ENCODE measurements at regions not wholly inside any gene's neighbourhood (a gene's known extent, or its start where the extent isn't known, plus 50 kb on each side); places are given as distances from the start of the nearest gene placed in this dataset.
A peak's percentile ranks its signal among the peaks of the same experiment; 100 is the strongest.

- no peak for DNase-seq (ENCODE audit: extremely low read depth in 1 of 11, low read depth in 9 of 11, low spot score in 4 of 11)
These were observed 51.9 kb upstream of the DBX2 start for GRCh38 chr12:45102818-45103217.

- no peak for DNase-seq (ENCODE audit: extremely low read depth in 1 of 11, low read depth in 9 of 11, low spot score in 4 of 11)
These were observed 55.1 kb upstream of the DBX2 start for GRCh38 chr12:45105996-45106395.

- no peak for DNase-seq (ENCODE audit: extremely low read depth in 1 of 11, low read depth in 9 of 11, low spot score in 4 of 11)
These were observed 61.4 kb upstream of the DBX2 start for GRCh38 chr12:45112306-45112705.

- DNase-seq (ENCODE audit: extremely low read depth in 1 of 11, low read depth in 9 of 11, low spot score in 4 of 11) = no peak
These were observed 70.3 kb upstream of the DBX2 start for GRCh38 chr12:45121224-45121623.

GRCh38 chr12:45122768-45123380, 72.0 kb upstream of the DBX2 start:
- DNase-seq (ENCODE audit: extremely low read depth in 1 of 11, low read depth in 9 of 11, low spot score in 4 of 11) = peak in 8 of 11 donors; percentile 7 to 25 (median 10)

GRCh38 chr12:45124485-45125155, 73.7 kb upstream of the DBX2 start:
- no peak for DNase-seq (ENCODE audit: extremely low read depth in 1 of 11, low read depth in 9 of 11, low spot score in 4 of 11)

- no peak for DNase-seq (ENCODE audit: extremely low read depth in 1 of 11, low read depth in 9 of 11, low spot score in 4 of 11)
These were observed 75.1 kb upstream of the DBX2 start for GRCh38 chr12:45125997-45126396.

- no peak for DNase-seq (ENCODE audit: extremely low read depth in 1 of 11, low read depth in 9 of 11, low spot score in 4 of 11)
These were observed 77.7 kb upstream of the DBX2 start for GRCh38 chr12:45128637-45129036.

- DNase-seq (ENCODE audit: extremely low read depth in 1 of 11, low read depth in 9 of 11, low spot score in 4 of 11) = peak; percentile 23 to 70 (median 46)
These were observed 80.0 kb upstream of the DBX2 start for GRCh38 chr12:45130881-45131281.

GRCh38 chr12:45131506-45131905, 80.6 kb upstream of the DBX2 start:
- no peak for DNase-seq (ENCODE audit: extremely low read depth in 1 of 11, low read depth in 9 of 11, low spot score in 4 of 11)

GRCh38 chr12:45138609-45139008, 77.3 kb upstream of the ANO6 start:
- DNase-seq (ENCODE audit: extremely low read depth in 1 of 11, low read depth in 9 of 11, low spot score in 4 of 11) = no peak

GRCh38 chr12:45148006-45148405, 67.9 kb upstream of the ANO6 start:
- no peak for DNase-seq (ENCODE audit: extremely low read depth in 1 of 11, low read depth in 9 of 11, low spot score in 4 of 11)

- no peak for DNase-seq (ENCODE audit: extremely low read depth in 1 of 11, low read depth in 9 of 11, low spot score in 4 of 11)
These were observed 67.3 kb upstream of the ANO6 start for GRCh38 chr12:45148619-45149018.

- DNase-seq (ENCODE audit: extremely low read depth in 1 of 11, low read depth in 9 of 11, low spot score in 4 of 11) = no peak
These were observed 50.6 kb upstream of the ANO6 start for GRCh38 chr12:45165284-45165683.

GRCh38 chr12:45166056-45166455, 49.8 kb upstream of the ANO6 start:
- no peak for DNase-seq (ENCODE audit: extremely low read depth in 1 of 11, low read depth in 9 of 11, low spot score in 4 of 11)
